Mesothelial cell of epicardium (in vitro differentiated cells): ENCODE measurements at regions not wholly inside any gene's neighbourhood (a gene's known extent, or its start where the extent isn't known, plus 50 kb on each side); places are given as distances from the start of the nearest gene placed in this dataset.

Experiments used
- DNase-seq, 2 experiments: peaks; one replicate each; pipeline ENCODE4 v3.0.0; 2021; ENCODE audit warnings: low spot score in 2 of 2; ENCODE audit not compliant: unreplicated experiment in 2 of 2
- H3K27ac Mint-ChIP-seq: 2 replicates; pipeline ENCODE4 v1.8.0; 2021; ENCODE audit warnings: mixed read lengths
- H3K27me3 Mint-ChIP-seq: 2 replicates; pipeline ENCODE4 v1.8.0; 2021; ENCODE audit warnings: low read depth, mixed read lengths
- H3K36me3 Mint-ChIP-seq: 2 replicates; pipeline ENCODE4 v1.8.0; 2021; ENCODE audit warnings: mixed read lengths
- H3K4me1 Mint-ChIP-seq: 2 replicates; pipeline ENCODE4 v1.8.0; 2021; ENCODE audit warnings: mixed read lengths
- H3K4me3 Mint-ChIP-seq: 2 replicates; pipeline ENCODE4 v1.8.0; 2021; ENCODE audit warnings: mild to moderate bottlenecking, moderate library complexity, mixed read lengths
- H3K9me3 Mint-ChIP-seq: 2 replicates; pipeline ENCODE4 v1.8.0; 2021; ENCODE audit warnings: mixed read lengths
- CTCF ChIP-seq: fragments of 200-600 bp; sonication (generic); IDR thresholded peaks from one replicate; pipeline ENCODE4 v1.5.0; 2021; ENCODE audit warnings: antibody characterized with exemption; ENCODE audit not compliant: unreplicated experiment

- H3K36me3 Mint-ChIP-seq = no peaks in the 10 kb centered on the region
- no peaks in the 10 kb centered on the region for H3K9me3 Mint-ChIP-seq
- H3K27ac Mint-ChIP-seq = no peak overlapping the region
- H3K4me1 Mint-ChIP-seq = peaks cover 29% of the 10 kb centered on the region
- no peak overlapping the region for H3K4me3 Mint-ChIP-seq
- no peak for DNase-seq
- peaks cover 2% of the 10 kb centered on the region for H3K27me3 Mint-ChIP-seq
- TF ChIP-seq CTCF = no peak
Observed at GRCh38 chr3:44045476-44046275, 196.0 kb upstream of the TOPAZ1 start.

- H3K27ac Mint-ChIP-seq = no peak overlapping the region
Observed at GRCh38 chr3:44047796-44048195, 193.9 kb upstream of the TOPAZ1 start.

GRCh38 chr3:44048196-44048924 is 193.3 kb upstream of the TOPAZ1 start:
- Mint-ChIP-seq H3K27me3 (peaks cover 2% of the 10 kb centered on the region), H3K27ac (peak overlapping the region; percentile 43), H3K4me3 (no peak overlapping the region), H3K36me3 (no peaks in the 10 kb centered on the region), H3K4me1 (peaks cover 33% of the 10 kb centered on the region), H3K9me3 (no peaks in the 10 kb centered on the region)
- no peak for TF ChIP-seq CTCF
- DNase-seq = no peak

More at GRCh38 chr3:44047796-44048195, 193.9 kb upstream of the TOPAZ1 start:
- no peaks in the 10 kb centered on the region for H3K36me3 Mint-ChIP-seq
- peaks cover 2% of the 10 kb centered on the region for H3K27me3 Mint-ChIP-seq
- H3K4me3 Mint-ChIP-seq = no peak overlapping the region
- H3K9me3 Mint-ChIP-seq = no peaks in the 10 kb centered on the region
- DNase-seq = no peak
- no peak for TF ChIP-seq CTCF
- peaks cover 33% of the 10 kb centered on the region for H3K4me1 Mint-ChIP-seq

- Mint-ChIP-seq H3K27me3 (peaks cover 2% of the 10 kb centered on the region), H3K4me1 (peaks cover 33% of the 10 kb centered on the region), H3K9me3 (no peaks in the 10 kb centered on the region), H3K27ac (no peak overlapping the region), H3K36me3 (no peaks in the 10 kb centered on the region), H3K4me3 (no peak overlapping the region)
- TF ChIP-seq CTCF = no peak
- DNase-seq = no peak
Observed at GRCh38 chr3:44048949-44049348, 192.7 kb upstream of the TOPAZ1 start.

GRCh38 chr3:44050101-44050500 is 191.6 kb upstream of the TOPAZ1 start:
- H3K4me1 Mint-ChIP-seq = peaks cover 33% of the 10 kb centered on the region
- no peak for DNase-seq
- no peaks in the 10 kb centered on the region for H3K9me3 Mint-ChIP-seq
- no peak overlapping the region for H3K4me3 Mint-ChIP-seq
- peaks cover under 1% of the 10 kb centered on the region for H3K27me3 Mint-ChIP-seq
- no peaks in the 10 kb centered on the region for H3K36me3 Mint-ChIP-seq
- TF ChIP-seq CTCF = no peak
- no peak overlapping the region for H3K27ac Mint-ChIP-seq
